ENCODE measurements at regions not wholly inside any gene's neighbourhood (a gene's known extent, or its start where the extent isn't known, plus 50 kb on each side); places are given as distances from the start of the nearest gene placed in this dataset.

DNA sequence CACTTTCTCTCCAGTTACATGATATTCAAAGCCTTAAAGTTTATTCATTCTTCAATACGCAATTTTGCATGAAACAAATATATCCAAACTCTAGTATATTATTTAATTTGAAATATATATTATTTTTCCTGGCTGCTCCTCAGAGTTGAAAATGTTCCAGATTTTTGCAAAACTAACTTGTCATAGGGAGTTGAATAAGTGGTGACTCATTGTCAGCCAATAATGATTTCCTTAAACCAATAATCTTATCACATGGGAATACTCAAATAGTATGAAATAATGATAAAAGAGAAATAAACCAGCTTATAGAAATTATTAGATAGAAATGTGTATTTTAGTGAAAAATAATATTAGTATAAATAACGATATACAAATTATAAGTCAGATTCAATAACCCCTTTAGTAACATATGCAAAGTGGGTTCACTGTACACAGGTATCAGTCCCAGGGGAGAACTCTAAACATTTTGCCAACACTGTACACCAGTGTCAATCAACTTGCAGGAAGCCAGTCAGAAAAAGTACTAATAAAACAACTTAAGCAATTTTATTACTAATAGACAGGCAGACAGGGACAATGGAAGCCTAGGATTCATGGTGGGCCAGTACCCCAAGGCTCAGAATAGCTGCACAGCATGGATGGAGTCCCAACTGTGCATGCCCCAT lies 222.6 kb upstream of the KLHL1 start:
- TF ChIP-seq, protein P1, sequence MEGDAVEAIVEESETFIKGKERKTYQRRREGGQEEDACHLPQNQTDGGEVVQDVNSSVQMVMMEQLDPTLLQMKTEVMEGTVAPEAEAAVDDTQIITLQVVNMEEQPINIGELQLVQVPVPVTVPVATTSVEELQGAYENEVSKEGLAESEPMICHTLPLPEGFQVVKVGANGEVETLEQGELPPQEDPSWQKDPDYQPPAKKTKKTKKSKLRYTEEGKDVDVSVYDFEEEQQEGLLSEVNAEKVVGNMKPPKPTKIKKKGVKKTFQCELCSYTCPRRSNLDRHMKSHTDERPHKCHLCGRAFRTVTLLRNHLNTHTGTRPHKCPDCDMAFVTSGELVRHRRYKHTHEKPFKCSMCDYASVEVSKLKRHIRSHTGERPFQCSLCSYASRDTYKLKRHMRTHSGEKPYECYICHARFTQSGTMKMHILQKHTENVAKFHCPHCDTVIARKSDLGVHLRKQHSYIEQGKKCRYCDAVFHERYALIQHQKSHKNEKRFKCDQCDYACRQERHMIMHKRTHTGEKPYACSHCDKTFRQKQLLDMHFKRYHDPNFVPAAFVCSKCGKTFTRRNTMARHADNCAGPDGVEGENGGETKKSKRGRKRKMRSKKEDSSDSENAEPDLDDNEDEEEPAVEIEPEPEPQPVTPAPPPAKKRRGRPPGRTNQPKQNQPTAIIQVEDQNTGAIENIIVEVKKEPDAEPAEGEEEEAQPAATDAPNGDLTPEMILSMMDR (IDR thresholded peaks at IDR 0.05) = no peak
- TF ChIP-seq RFX5 (IDR thresholded peaks at IDR 0.05; ENCODE audit: low read length) = no peak
- TF ChIP-seq EZH2phosphoT487 (IDR thresholded peaks at IDR 0.05; ENCODE audit: borderline replicate concordance, low read depth) = no peak
- no peak for TF ChIP-seq FOXJ3 (CRISPR knock-in tag; IDR thresholded peaks at IDR 0.05)
- no peak for TF ChIP-seq JUND (IDR thresholded peaks at IDR 0.05)
- no peak for TF ChIP-seq FOXM1 (IDR thresholded peaks at IDR 0.05; ENCODE audit: low read depth)
- no peak for TF ChIP-seq MXI1 (IDR thresholded peaks at IDR 0.05; ENCODE audit: low read depth, low read length)
- TF ChIP-seq, protein P2, sequence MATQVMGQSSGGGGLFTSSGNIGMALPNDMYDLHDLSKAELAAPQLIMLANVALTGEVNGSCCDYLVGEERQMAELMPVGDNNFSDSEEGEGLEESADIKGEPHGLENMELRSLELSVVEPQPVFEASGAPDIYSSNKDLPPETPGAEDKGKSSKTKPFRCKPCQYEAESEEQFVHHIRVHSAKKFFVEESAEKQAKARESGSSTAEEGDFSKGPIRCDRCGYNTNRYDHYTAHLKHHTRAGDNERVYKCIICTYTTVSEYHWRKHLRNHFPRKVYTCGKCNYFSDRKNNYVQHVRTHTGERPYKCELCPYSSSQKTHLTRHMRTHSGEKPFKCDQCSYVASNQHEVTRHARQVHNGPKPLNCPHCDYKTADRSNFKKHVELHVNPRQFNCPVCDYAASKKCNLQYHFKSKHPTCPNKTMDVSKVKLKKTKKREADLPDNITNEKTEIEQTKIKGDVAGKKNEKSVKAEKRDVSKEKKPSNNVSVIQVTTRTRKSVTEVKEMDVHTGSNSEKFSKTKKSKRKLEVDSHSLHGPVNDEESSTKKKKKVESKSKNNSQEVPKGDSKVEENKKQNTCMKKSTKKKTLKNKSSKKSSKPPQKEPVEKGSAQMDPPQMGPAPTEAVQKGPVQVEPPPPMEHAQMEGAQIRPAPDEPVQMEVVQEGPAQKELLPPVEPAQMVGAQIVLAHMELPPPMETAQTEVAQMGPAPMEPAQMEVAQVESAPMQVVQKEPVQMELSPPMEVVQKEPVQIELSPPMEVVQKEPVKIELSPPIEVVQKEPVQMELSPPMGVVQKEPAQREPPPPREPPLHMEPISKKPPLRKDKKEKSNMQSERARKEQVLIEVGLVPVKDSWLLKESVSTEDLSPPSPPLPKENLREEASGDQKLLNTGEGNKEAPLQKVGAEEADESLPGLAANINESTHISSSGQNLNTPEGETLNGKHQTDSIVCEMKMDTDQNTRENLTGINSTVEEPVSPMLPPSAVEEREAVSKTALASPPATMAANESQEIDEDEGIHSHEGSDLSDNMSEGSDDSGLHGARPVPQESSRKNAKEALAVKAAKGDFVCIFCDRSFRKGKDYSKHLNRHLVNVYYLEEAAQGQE (IDR thresholded peaks at IDR 0.05; ENCODE audit: low read depth, low read length) = no peak
- no peak for TF ChIP-seq TEAD4 (IDR thresholded peaks at IDR 0.05; ENCODE audit: borderline replicate concordance, insufficient read depth)
- no peak for TF ChIP-seq RCOR1 (IDR thresholded peaks at IDR 0.05; ENCODE audit: low read length)
- no peak for TF ChIP-seq CHD2 (IDR thresholded peaks at IDR 0.05; ENCODE audit: low read length, partially characterized antibody)
- TF ChIP-seq NRF1 (IDR thresholded peaks at IDR 0.05; ENCODE audit: low read depth, low read length) = no peak
- no peak for TF ChIP-seq POLR2AphosphoS5 (IDR thresholded peaks at IDR 0.05; ENCODE audit: low read depth, low read length)
- TF ChIP-seq, protein P3, sequence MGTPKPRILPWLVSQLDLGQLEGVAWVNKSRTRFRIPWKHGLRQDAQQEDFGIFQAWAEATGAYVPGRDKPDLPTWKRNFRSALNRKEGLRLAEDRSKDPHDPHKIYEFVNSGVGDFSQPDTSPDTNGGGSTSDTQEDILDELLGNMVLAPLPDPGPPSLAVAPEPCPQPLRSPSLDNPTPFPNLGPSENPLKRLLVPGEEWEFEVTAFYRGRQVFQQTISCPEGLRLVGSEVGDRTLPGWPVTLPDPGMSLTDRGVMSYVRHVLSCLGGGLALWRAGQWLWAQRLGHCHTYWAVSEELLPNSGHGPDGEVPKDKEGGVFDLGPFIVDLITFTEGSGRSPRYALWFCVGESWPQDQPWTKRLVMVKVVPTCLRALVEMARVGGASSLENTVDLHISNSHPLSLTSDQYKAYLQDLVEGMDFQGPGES (IDR thresholded peaks at IDR 0.05; ENCODE audit: low read depth, low read length) = no peak
